ENCODE measurements at regions not wholly inside any gene's neighbourhood (a gene's known extent, or its start where the extent isn't known, plus 50 kb on each side); places are given as distances from the start of the nearest gene placed in this dataset.

DNA sequence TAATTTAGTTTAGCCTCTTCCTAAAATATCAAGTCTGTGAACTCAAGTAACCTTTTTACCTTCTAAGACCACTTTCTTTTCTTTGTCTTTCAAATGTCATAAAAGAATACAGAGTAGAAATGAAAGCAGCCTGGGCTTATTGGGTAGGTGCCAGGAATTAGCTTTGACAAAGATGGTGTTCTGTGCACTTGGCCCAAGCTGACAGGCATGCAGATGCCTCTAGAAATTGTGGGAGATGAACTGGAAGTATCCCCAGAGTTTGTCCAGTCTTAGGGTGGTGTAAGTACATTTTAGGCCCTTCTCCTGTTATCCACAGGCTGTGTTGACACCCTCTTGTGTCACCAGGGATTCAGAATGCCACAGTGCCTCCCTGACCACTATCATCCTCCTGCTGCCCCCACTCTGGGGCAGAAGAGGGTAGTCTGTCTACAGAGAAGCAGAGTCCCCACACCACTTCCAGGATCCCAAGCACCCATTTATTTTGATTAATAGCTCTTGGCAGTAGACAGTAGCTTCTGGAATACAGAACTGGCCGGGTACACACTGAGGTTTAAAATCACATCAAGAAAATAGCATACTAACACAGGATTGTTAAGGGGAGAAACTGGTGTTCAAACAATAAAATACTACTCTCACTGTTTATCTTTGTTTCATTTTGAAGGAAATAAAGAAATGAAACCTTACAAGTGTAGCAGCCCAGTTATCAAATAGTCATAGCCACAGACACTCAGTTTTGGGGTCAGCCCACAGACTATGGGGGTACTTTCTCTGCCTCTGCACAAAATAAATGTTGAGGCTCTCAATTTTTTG lies 343.2 kb downstream of the KCNRG start:
- peak; percentile 26 for DNase-seq (ENCODE audit: low read depth)

DNA sequence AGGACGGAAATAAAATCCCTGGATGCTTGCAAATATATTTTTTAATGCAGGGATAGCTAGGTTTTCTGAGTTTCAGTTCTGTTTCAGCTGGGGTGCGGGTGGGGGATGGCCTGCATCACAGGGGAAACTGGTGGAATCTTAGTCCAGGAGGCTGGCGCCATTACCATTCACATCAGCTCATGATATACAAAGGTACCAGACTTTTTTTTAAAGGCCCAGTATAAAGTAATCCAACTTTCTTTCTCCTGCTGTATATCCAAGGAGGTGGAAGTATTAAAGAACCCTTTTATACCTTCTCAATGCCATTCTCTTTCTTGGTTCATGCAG lies 343.8 kb downstream of the KCNRG start:
- no peak for DNase-seq (ENCODE audit: low read depth)

DNA sequence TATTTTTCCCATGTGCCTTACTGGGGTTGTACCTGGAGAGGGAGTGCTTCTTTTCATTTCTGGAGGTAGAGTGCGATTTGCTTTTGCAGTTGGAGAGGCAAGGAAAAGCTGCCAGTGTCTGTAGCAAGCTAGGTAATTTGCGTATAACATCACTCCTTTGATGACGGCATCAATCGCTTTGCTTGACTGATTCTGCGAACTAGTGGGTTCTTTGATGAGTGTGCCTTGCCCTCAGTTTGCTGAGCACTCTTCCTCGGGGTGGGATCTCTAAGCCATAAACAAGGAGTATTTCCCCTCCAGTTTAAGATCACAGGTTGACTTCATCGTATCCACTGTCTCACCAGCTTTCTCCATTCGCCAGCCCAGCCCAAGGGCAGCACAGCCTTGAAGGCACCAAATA lies 344.5 kb downstream of the KCNRG start:
- no peak for DNase-seq (ENCODE audit: low read depth)

DNA sequence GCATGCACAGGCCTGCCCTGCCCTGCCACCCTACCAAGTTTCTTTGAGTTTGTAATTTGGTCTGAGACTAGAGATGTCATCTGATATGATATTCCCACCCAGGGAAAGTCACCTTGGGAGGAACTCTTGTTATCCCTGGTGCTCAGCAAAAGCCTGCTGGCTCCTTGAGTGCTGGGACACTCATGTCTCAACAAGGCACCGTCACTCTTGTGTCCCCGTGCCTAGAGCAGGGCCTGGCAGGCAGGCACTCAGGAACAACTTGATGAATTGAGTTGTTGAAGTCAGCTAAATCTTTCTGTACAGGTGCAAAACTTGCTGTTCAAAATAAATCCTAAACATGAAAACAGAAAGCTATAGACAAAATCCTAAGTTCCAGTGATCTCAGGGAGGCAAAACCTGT lies 345.4 kb downstream of the KCNRG start:
- DNase-seq (ENCODE audit: low read depth): no peak

DNA sequence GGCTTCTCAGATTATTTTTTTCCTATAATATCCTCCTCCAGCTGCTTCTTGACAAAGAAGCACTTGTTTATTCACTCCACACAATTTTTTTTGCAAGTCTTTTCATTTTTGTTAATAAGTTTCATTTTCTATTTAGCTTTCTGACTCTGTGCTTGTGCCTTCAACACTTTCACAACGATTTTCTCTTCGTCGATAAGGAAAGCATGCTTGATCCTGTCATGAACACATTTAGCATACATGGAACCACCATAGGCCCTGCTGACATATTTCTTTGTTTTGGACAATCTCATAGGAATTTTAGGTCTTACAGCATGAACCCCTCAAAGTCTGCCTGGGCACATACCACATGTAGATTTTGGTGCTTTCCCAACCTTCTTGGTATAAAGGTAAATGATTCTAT lies 346.0 kb downstream of the KCNRG start:
- no peak for DNase-seq (ENCODE audit: low read depth)

DNA sequence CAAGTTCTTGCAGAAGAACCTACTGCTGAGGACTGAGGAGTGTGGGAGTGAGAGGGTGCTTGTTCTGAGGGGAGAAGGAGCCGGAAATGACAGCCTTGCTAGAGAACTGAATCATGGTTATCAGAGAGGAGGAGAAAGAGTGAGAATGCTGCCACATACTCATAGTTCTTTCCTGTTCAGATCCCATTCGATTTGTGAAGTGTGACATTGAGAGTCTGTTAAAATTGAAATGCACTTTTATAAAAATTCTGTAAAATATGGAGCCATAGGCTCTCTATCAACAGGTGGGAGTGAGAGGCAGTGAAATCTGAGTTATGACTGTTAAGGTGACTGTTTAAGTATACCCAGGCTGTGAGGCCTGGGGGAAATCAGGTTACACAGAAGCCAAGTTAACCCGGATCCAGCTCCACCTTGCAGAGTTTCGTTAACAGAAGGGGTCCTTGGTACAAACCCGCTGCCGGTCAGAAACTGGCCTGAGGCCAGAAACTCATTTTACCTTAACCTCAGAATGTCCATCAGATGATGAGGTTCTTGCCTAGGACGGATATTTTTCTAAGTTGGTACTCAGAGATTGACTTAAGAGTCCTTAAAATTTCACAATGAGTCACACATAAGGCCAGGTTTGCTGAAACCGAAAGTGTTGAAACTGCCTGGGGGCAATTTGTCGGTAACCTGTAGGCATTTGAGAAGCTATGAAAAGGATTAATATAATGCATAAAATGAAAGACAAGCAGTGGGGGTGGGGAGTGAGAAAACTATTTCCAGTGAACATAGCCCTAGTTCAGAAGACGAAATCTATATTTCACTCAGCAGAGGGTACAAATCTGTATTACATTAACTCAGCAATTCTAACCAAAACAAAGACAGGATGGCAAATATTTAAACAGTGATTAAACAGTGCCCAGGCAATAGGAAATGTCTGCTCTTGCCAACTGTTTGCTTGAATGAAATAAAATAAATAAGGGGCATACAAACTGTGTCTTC lies 350.5 kb downstream of the KCNRG start:
- peak; percentile 62 for DNase-seq (ENCODE audit: low read depth)

DNA sequence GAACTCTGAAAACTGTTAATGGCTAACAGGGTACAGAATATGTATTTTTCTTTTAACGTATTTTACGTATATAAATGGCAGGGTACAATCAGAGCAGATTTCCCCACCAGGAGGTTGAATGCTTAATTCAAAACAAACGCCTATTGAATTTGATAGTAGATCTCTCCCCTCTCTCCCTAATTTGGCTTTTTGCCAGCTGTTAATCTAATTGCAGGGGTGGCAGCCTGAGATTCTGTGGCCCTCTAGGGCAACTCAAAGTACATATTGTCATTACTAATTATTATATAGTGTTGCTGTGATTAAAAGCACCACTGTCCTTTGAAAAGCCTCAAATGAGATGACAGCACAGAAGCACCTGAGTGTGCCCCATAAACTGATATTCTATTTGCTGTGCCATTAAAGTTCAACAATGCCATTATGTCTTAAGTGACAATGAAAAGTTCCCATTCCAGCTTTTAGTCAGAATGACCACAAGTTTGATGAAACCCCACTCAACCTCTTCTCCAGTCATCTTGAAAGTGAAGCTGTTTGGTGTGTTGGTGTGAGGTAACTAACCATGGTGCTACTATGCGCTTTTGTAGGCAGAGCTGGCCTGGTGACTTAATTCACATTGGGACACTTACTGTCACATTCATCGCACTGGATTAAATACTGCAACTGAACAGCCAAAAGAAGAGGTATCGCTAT lies 351.4 kb downstream of the KCNRG start:
- no peak for DNase-seq (ENCODE audit: low read depth)

DNA sequence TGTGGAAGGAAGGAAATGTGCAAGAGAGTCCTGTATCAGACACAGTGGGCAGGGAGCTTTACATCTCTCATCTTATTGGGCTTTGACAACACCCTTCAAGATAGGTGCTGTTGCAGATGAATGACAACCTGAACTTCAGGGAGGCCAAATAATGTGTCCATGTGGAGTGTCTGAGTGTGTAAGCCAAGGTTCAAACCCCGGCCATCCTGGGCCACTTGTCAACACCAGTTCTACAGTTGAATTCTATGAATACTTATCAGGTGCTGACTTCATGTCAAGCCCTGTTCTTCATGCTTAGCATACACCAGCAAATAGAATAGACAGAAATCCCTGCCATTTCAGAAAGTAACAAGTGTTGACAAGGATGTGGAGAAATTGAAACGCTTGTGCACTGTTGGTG lies 354.4 kb downstream of the KCNRG start:
- no peak for DNase-seq (ENCODE audit: low read depth)

DNA sequence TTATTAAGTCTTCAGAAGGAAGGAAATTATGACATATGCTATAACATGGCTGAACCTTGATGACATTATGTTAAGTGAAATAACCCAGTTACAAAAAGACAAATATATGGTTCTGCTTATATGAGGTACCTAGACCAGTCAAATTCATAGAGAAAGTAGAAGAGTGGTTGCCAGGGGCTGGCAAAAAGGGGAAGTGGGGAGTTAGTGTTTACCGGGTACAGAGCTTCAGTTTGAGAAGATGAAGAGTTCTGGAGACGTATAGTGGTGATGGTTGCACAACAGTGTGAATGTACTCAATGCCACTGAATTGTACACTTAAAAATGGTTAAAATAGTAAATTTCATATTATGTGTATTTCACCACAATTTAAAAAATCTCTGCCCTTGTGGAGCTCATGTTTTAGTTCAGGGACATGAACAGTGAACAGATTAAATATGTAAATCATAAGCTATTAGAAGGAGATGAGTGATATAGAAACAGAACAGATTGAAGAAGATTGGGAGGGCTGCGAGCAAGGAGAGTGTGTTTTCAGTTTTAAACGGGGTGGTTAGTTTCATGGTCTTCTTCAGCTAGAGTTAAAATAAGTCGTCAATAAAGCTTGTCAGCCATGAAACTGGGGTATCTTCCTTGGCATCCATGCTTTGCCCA lies 355.2 kb downstream of the KCNRG start:
- no peak for DNase-seq (ENCODE audit: low read depth)

DNA sequence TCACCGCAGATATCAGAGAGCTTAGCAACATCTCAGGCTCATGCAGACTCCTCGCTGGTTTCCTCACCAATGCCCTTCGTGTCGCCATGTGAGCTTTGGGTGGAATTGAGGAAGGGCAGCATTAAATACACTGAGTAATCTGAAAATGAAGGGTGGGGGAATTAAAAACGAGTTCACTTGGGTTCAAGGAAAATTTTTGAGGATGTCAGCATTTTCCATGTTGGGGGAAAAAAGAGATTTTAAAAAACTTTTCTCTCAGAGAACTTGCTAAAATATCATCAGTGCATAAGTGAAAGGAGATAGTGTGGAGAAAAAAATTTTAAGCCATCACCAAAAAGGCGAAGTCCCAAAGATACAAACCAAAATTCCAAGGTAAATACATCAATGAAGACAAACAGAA lies 359.3 kb downstream of the KCNRG start:
- no peak for DNase-seq (ENCODE audit: low read depth)

DNA sequence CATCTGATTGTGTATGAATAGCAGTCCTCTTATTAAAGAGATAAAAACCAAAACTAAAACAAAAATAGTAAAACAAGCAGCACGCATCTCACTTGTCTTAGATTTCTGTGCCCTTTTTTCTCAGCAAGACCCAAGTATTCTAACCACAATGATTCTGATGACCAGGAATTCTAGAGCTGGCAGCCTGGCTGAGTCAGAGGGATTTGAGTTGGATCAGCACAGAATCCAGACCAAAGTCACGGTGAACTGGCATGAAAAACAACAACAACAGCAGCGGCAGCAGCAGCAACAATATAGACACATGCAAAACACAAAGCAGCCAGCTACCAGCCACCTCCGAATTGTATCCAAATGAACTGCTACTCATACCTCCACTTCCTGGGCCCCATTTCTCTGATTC lies 360.5 kb downstream of the KCNRG start:
- peak; percentile 70 for DNase-seq (ENCODE audit: low read depth)

DNA sequence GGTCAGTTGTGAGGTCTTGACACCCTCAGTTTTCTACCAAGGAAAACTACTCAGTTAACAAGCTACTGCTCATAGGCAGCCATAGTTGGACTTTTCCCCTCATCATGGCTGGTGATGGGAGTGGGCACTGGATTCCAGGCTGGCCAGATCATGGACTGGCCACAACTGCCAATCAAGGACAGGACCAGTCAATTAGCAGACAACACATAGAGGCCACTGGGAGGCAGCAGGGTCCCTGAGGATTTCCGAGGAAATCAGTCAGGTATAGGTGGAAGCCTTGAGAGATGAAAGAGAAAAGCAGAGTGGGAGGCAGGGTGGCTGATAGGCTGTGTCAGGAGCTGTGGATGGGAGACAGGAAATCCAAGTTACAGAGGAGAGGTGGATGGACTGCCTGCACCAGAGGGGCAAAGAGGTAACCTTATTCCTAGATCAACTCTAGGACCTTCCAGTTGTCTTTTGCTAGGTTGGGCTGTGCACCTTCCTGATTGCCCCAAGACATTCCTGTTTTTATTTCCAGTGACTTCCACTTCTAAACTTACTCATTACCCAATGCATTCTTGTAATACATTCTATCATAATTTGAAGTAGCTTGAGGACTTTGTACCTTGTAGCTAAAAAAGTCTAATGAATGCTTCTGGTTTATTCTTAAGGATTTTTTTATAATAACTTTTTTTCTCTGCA lies 361.8 kb downstream of the KCNRG start:
- no peak for DNase-seq (ENCODE audit: low read depth)

DNA sequence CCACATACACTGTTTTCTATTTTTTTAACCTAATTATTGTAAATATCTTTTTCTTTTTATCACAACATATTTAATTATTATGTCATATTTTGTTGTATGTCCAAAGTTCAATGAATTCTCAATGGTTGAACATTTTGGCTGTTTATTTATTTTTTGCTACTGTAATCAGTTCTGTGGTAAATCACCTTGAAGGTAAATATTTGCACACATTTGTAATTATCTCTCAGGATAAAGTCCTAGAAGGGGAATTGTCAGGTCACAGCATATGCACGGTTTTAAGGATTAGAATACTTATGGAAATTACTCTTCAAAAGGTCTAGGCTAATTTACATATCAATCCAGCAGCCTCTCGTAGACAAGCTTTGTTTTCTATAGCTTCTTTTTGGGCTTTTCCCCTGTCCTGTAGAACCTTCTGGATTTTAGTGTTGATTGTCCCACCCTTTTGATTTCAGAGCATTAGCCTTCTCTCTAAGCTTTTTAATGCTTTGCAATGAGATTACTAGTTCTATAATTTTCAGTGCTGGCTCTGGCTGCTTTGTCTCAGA lies 362.6 kb downstream of the KCNRG start:
- no peak for DNase-seq (ENCODE audit: low read depth)

DNA sequence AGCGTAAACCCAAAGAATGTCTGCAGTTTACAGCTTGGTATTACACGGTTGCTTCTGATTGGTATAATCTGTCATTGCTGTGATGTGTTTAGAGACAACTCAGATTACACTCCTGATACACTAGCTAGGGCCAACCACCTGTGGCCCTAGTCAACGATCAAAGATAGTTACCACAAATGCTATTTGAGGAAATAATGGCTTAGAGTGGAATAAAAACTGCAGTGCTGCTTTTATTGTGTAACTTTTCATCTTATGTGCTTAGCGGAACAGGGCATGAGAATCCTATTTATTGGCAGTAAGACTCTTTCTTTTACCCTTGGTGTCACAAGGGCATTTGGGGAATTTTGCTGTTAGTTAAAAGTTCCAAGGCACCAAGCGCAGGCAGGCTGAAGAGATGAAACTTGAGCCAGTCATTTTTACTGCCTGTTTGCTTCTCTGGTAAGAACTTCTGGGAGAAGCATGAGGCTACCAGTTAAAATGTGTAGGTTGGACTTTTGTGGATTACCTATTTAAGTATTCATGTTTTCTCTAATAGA lies 363.3 kb downstream of the KCNRG start:
- no peak for DNase-seq (ENCODE audit: low read depth)

DNA sequence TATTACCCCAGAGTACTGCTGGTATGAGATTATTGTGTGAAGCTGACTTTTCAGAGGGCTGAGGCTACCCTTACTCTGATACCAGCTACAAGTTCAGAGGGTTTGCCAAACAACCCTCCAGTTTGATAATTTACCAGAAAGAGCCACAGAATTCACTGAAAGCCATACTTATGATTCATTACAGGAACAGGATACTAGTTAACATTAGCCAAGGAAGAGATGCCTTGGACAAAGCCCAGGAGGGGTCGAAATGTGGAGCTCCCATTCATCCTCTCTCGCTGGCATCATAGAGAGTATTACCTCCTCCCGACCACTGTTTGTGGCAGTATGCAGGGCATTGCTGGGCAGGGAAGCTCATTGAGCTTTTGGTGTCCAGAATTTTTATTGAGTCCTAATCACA lies 364.3 kb downstream of the KCNRG start:
- no peak for DNase-seq (ENCODE audit: low read depth)

DNA sequence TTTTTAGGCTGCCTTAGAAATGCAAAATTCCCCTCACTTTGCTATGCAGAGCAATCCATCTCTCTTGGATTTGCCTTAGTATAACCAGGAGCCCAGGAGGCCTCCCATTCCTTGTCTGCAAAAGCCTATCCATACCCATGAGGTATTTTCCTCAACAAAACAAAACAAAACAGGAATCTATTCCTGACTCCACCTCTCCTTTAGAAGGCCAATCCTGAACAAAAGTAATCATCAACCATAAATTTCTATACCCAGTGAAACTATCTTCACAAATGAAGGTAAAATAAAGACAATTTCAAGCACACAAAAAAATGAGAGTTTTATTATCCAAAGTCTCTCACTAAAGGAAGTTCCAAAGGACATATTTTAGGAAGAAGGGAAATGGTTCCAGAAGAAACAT lies 365.7 kb downstream of the KCNRG start:
- DNase-seq (ENCODE audit: low read depth): no peak

DNA sequence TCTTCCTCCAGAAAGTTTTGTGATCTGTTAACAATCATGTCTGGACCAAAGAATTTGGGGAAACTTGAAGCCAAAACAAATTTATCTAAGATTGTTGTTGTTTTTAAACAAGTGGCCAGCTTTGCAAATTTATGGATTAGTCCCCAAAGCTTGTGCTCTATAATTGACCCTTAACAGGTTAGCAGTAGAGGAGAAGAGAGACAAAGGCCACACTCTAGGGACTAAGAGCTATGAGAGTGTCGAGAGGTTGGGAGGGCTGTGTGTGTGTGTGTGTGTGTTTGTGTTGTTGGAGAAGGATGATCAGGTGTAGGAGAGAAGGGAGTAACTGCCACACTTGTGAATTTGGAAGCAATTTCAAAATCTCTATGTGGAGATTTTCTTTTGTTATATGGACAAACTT lies 367.3 kb downstream of the KCNRG start:
- DNase-seq (ENCODE audit: low read depth): no peak

DNA sequence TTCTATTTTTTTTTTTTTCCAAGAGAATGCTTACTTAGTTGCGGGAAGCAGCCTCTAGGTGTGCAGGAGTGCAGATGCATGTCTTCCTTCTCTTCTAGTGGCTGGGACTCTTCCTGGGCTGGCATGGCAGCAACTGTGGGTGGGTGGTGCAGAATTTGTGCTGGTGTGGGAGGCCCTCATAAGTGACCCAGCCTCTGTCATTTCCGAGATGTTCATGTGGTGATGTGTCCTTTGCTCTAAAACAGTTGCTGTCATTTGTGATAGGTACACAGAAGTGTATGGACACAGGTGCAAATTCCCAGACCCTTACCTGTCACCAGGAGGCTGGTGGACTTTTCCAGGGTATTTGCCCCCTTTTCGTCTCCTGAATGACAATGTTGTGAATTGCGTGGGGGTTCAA lies 367.7 kb downstream of the KCNRG start:
- no peak for DNase-seq (ENCODE audit: low read depth)

DNA sequence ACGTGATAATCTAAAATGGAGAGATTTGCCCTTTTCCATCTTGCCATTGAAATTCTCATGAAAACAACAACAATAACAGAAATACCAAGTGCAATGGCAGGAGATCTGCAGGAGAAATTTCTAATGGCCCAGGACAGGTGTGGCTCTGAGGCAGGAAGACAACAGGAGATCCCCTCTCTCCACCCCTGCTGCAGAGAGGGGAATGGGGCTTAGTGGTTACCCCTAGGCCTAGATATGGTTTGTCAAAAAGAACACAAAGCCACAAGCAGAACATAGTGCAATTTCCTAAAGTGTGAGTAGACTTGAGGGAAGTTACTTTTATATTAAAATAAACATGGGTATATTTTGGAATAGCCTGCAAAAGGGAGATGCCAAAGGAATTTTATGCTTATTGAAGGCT lies 369.5 kb downstream of the KCNRG start:
- no peak for DNase-seq (ENCODE audit: low read depth)

DNA sequence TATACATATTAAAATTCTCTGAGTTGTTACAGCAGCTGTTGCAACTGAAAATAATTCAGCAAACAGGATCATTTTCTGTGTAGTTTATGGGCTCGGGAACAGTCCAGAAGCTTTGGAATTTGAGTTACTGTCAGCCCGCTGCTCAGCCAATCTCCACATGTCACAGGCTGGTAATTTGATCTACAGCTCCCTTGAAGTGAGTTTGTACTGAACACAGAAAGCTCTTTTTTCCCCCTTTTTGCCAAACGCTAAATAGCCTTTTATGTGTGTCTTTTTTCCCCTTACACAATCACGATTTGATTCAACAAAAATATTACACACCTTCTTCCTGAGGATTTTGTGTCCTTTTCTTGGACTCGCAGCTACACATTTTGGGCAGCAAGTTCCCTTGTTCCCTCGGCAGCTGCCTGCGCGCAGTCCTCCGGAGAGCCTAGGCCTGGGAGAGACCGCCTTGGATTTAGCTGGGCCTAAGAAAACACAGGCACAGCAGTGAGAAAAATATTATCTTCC lies 371.4 kb downstream of the KCNRG start:
- no peak for DNase-seq (ENCODE audit: low read depth)

All from RPMI7951 (cell line).